GM12875 (cell line): ENCODE measurements at regions not wholly inside any gene's neighbourhood (a gene's known extent, or its start where the extent isn't known, plus 50 kb on each side); places are given as distances from the start of the nearest gene placed in this dataset.
"Not testable (repeated sequence)": the region's sequence is repeated elsewhere in the genome, so short reads cannot be mapped to it uniquely, and the experiment has no call there.

Source experiments
- H3K4me3 ChIP-seq: one replicate; pipeline ENCODE4 v1.5.1; 2011; ENCODE audit warnings: low read depth, low read length, control low read depth
- CTCF ChIP-seq: IDR thresholded peaks from 2 replicates; pipeline ENCODE4 v1.5.1; 2011; ENCODE audit warnings: low read depth, mild to moderate bottlenecking, control low read depth, inconsistent platforms, low read length, moderate library complexity, borderline replicate concordance; ENCODE audit not compliant: insufficient read depth

- H3K4me3 ChIP-seq, result no peak overlapping the region
- peak; percentile 58; the same call in 1 of the 2 replicates for TF ChIP-seq CTCF
Observed at GRCh38 chr6:3977875-3978711, 100.8 kb downstream of the FAM217A start.

- H3K4me3 ChIP-seq, result not testable (repeated sequence)
Observed at GRCh38 chr6:3978966-3979365, 100.0 kb downstream of the FAM217A start.

DNA sequence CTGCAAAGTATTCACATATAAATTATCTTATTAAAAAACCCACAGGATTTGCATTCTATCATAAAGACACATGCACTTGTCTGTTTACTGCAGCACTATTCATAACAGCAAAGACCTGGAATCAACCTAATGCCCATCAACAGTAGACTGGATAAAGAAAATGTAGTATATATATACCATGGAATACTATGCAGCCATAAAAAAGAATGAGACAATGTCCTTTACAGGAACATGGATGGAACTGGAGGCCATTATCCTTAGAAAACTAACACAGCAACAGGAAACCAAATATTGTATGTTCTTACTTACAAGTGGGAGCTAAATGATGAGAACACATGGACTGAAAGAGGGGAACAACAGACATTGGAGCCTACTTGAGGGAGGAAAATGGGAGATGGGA lies 97.0 kb downstream of the FAM217A start:
- no peak overlapping the region for H3K4me3 ChIP-seq
- no peak for TF ChIP-seq CTCF

GRCh38 chr6:3983778-3984177 lies 95.2 kb downstream of the FAM217A start:
- TF ChIP-seq CTCF, result no peak
- H3K4me3 ChIP-seq, result no peak overlapping the region

GRCh38 chr6:3984494-3984893 lies 94.4 kb downstream of the FAM217A start:
- no peak for TF ChIP-seq CTCF
- H3K4me3 ChIP-seq, result no peak overlapping the region

DNA sequence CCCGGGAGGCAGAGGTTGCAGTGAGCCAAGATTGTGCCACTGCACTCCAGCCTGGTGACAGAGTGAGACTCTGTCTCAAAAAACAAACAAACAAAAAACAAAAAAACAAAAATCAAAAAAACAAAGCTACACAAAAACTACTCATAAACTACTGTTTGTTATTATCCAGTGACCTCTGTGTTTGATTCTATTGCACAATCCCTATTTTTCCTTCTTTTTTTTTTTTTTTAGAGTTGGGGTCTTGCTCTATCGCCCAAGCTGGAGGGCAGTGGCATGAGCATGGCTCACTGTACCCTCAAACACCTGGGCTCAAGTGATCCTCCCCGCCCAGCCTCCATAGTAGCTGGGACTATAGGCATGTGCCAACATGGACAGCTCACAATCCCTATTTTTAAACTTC lies 92.7 kb downstream of the FAM217A start:
- TF ChIP-seq CTCF, result no peak
- no peak overlapping the region for H3K4me3 ChIP-seq

GRCh38 chr6:3987053-3987452 lies 91.9 kb downstream of the FAM217A start:
- no peak overlapping the region for H3K4me3 ChIP-seq
- TF ChIP-seq CTCF, result no peak
